ENCODE measurements at regions not wholly inside any gene's neighbourhood (a gene's known extent, or its start where the extent isn't known, plus 50 kb on each side); places are given as distances from the start of the nearest gene placed in this dataset.
A peak's percentile ranks its signal among the peaks of the same experiment; 100 is the strongest.

GRCh38 chr7:1361016-1361755 is 98.1 kb downstream of the MICALL2 start:
- DNase-seq: no peak

GRCh38 chr7:1361756-1362125 is 97.5 kb downstream of the MICALL2 start:
- DNase-seq: no peak

- no peak for DNase-seq
Measured at GRCh38 chr7:1362301-1362700, 97.0 kb downstream of the MICALL2 start.

- DNase-seq: no peak
Measured at GRCh38 chr7:1364068-1364905, 95.0 kb downstream of the MICALL2 start.

GRCh38 chr7:1364906-1365570 is 94.2 kb downstream of the MICALL2 start:
- no peak for DNase-seq

- DNase-seq: no peak
Measured at GRCh38 chr7:1365846-1366245, 93.4 kb downstream of the MICALL2 start.

- DNase-seq: no peak
Measured at GRCh38 chr7:1366801-1367405, 92.4 kb downstream of the MICALL2 start.

- no peak for DNase-seq
Measured at GRCh38 chr7:1367501-1368183, 91.6 kb downstream of the MICALL2 start.

GRCh38 chr7:1368184-1368681 is 91.0 kb downstream of the MICALL2 start:
- no peak for DNase-seq

- DNase-seq: peak; percentile 28 to 64
Measured at GRCh38 chr7:1368682-1369571, 90.3 kb downstream of the MICALL2 start.

- no peak for DNase-seq
Measured at GRCh38 chr7:1369916-1370657, 89.2 kb downstream of the MICALL2 start.

- DNase-seq: no peak
Measured at GRCh38 chr7:1370738-1371137, 88.5 kb downstream of the MICALL2 start.

GRCh38 chr7:1372063-1372462 is 87.2 kb downstream of the MICALL2 start:
- DNase-seq: no peak

- DNase-seq: no peak
Measured at GRCh38 chr7:1372671-1373379, 86.4 kb downstream of the MICALL2 start.

- DNase-seq: no peak
Measured at GRCh38 chr7:1377111-1377909, 82.0 kb downstream of the MICALL2 start.

GRCh38 chr7:1378610-1379601 is 80.4 kb downstream of the MICALL2 start:
- no peak for DNase-seq

GRCh38 chr7:1380231-1380815 is 78.9 kb downstream of the MICALL2 start:
- DNase-seq: no peak

All from stimulated activated CD4-positive, alpha-beta T cell treated with anti-CD3 and anti-CD28 coated beads, Interleukin-2, amount 100 ng/mL, for 24 hours (primary cell).